ENCODE measurements at regions not wholly inside any gene's neighbourhood (a gene's known extent, or its start where the extent isn't known, plus 50 kb on each side); places are given as distances from the start of the nearest gene placed in this dataset.

DNA sequence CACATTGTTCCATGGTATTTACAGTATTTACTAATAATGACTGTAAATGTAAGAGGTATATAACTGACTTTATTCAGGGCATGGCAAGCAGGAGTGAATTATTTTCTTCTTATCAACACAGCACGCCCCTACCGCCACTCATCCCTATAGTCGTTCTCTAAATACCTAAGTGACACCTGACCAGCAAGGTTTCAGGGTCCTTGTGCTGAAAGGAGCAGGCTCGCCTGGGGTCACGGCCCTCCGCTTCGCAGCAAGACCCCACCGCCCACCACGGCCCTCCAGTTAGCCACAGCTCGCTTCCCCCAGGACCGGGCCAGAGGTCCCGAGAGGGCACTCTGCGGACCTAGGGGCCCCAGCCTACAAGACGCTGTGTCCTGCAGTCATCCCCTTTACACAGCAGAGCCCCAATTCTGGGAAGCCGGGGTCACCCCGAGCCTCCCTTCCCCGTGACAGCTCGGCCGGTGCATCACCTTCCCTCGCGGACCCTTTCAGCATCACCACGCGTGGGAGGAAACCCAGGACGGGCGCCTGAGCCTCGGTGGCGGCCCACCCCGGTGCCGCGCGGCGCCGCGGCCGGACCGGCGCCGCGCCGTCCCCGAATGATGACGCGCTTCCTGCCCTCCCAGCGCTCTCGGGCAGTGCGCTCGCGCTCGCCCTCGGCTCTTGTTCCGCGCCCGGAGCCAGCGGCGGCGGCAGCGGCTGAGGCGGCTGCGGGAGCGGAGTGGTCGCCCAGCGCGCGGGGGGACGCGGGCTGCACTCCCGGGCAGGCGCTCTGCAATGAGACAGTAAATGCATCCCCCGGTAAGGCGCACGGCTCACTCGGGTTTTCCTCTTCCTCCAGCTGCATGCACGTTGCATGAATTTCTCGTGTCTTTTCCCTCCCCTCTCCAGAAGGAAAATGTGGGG lies 225.1 kb upstream of the C2CD4B start, which contains the start of gene TLN2:
Gene TLN2, plus strand, starts transcription at position 666 of the 906 bp plus-strand sequence.
- peak in 1 of 2 donors; percentile 78 for DNase-seq (ENCODE audit: low spot score in 2 of 2)
- H3K9me3 ChIP-seq = no peaks in the 10 kb centered on the region
- intact Hi-C loops (cut with DNase I) = loop anchor here (1.0 to 10.0 kb wide), 7 partner anchors 43 to 655 kb away; partner anchors contain the start of gene TPM1
- peaks cover 7% of the 10 kb centered on the region in 2 donors for H3K4me1 ChIP-seq
- peak within 1 kb of the TSS; percentile 83 to 93 for H3K27ac ChIP-seq
- H3K4me3 ChIP-seq = peak within 1 kb of the TSS; percentile 60 to 88
- H3K27me3 ChIP-seq = no peaks in the 10 kb centered on the region
- no peak for TF ChIP-seq CTCF (IDR thresholded peaks at IDR 0.05)
- H3K36me3 ChIP-seq = no peaks in the 10 kb centered on the region

DNA sequence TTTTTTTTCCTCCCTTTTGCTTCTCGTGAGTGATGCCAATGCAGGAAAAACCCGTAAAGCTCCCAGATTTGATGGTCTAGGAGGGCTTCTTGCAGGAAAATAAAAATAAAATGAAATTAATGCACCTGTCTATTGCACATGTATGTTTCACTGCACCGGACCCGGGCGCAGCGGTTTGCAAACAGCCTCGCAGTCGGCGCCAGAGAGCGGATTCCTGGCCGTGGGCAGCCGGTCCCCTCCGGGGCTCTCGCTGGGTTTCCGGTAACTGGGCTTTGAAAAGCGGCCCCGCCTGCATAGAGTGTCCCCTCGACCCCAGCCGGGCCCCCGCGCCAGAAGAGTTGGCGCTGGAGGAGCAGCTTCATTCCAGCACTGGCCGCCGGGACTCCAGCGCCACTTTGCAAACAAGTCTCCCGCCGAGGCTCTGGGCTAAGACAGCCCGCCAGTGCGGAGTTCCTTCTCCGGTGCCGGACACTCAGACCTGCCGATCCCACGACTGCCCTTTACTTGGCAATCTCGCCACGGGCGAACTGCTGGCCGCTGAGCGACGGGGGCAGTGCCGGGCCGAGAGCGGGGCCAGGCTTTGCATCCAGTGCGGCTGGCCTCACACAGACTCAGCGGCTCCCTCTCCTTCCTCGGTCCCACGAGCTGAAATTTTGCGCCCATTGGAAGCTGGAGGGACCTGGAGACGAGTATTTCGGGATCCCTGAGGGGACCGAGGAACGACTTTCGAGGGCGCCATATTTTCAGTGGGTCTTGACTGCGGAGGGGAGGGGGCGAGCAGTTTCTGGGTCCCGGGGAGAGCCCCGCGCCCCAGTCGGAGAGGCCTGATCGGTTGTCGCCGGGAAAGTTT lies 225.9 kb upstream of the C2CD4B start:
- Histone ChIP-seq H3K9me3 (no peaks in the 10 kb centered on the region), H3K27me3 (no peaks in the 10 kb centered on the region), H3K4me3 (peak overlapping the region; percentile 60 to 88), H3K36me3 (no peaks in the 10 kb centered on the region), H3K4me1 (peaks cover 7 to 14% of the 10 kb centered on the region in 2 donors), H3K27ac (peak overlapping the region; percentile 83 to 93)
- TF ChIP-seq CTCF (IDR thresholded peaks at IDR 0.05) = peak in 1 of 3 experiments; percentile 19
- DNase-seq (ENCODE audit: low spot score in 2 of 2) = peak in 1 of 2 donors; percentile 78
- intact Hi-C loops (cut with DNase I) = loop anchor here (1.0 to 10.0 kb wide), 7 partner anchors 42 to 654 kb away; partner anchors contain the start of gene TPM1

GRCh38 chr15:62391641-62392262 lies 226.7 kb upstream of the C2CD4B start:
- peak overlapping the region; percentile 83 to 93 for H3K27ac ChIP-seq
- intact Hi-C loops (cut with DNase I) = loop anchor here (2.0 to 10.0 kb wide), 6 partner anchors 41 to 653 kb away; partner anchors contain the start of gene TPM1
- DNase-seq (ENCODE audit: low spot score in 2 of 2) = peak in 1 of 2 donors; percentile 75
- H3K27me3 ChIP-seq = no peaks in the 10 kb centered on the region
- no peaks in the 10 kb centered on the region for H3K9me3 ChIP-seq
- peak overlapping the region; percentile 60 to 88 for H3K4me3 ChIP-seq
- peak; percentile 40 to 68 (median 43) for TF ChIP-seq CTCF (IDR thresholded peaks at IDR 0.05)
- peaks cover 7 to 14% of the 10 kb centered on the region in 2 donors for H3K4me1 ChIP-seq
- no peaks in the 10 kb centered on the region for H3K36me3 ChIP-seq

- peak in 1 of 2 donors; percentile 72 for DNase-seq (ENCODE audit: low spot score in 2 of 2)
- intact Hi-C loops (cut with DNase I) = loop anchor here (5.0 to 10.0 kb wide), 4 partner anchors 65 to 652 kb away; partner anchors contain the start of gene TPM1
- no peaks in the 10 kb centered on the region for H3K9me3 ChIP-seq
- H3K27ac ChIP-seq = peak overlapping the region; percentile 83 to 93
- H3K27me3 ChIP-seq = no peaks in the 10 kb centered on the region
- H3K36me3 ChIP-seq = no peaks in the 10 kb centered on the region
- peaks cover 7 to 14% of the 10 kb centered on the region in 2 donors for H3K4me1 ChIP-seq
- peak in 1 of 3 experiments; percentile 16 for TF ChIP-seq CTCF (IDR thresholded peaks at IDR 0.05)
- peak overlapping the region; percentile 60 to 88 for H3K4me3 ChIP-seq
Observed at GRCh38 chr15:62392376-62392775, 227.3 kb upstream of the C2CD4B start.

GRCh38 chr15:62393196-62393595 lies 228.1 kb upstream of the C2CD4B start:
- Histone ChIP-seq H3K27ac (peak overlapping the region; percentile 83 to 93), H3K4me1 (peaks cover 7 to 14% of the 10 kb centered on the region in 2 donors), H3K36me3 (no peaks in the 10 kb centered on the region), H3K9me3 (no peaks in the 10 kb centered on the region), H3K27me3 (no peaks in the 10 kb centered on the region), H3K4me3 (peak overlapping the region; percentile 60 to 88)
- no peak for TF ChIP-seq CTCF (IDR thresholded peaks at IDR 0.05)
- DNase-seq (ENCODE audit: low spot score in 2 of 2) = no peak
- intact Hi-C loops (cut with DNase I) = loop anchor here (5.0 to 10.0 kb wide), 4 partner anchors 64 to 652 kb away; partner anchors contain the start of gene TPM1

All from ascending aorta (tissue), 2 donors.